Calu3 (cell line): ENCODE measurements at regions not wholly inside any gene's neighbourhood (a gene's known extent, or its start where the extent isn't known, plus 50 kb on each side); places are given as distances from the start of the nearest gene placed in this dataset.

Experiments used
- BruUV-seq: library from RNA; stranded (reverse); fragments of 400-500 nt; replicated peaks from 2 replicates; lab custom pipeline; 2021; lab: Mats Ljungman, UMichigan
- CTCF ChIA-PET: fragments of 300-600 bp; sonication (Branson Sonifier 250); formaldehyde crosslinking; loops from one replicate; lab custom pipeline; 2022; ENCODE audit warnings: antibody characterized with exemption; lab: Charles Lee
- DNase-seq: peaks from one replicate; pipeline ENCODE4 v3.0.0; 2022
- H3K27ac Mint-ChIP-seq: one replicate; pipeline ENCODE4 v1.8.0; 2022; ENCODE audit warnings: mixed read lengths; ENCODE audit not compliant: unreplicated experiment
- H3K27me3 Mint-ChIP-seq: one replicate; pipeline ENCODE4 v1.8.0; 2022; ENCODE audit warnings: mixed read lengths; ENCODE audit not compliant: unreplicated experiment
- H3K36me3 Mint-ChIP-seq: one replicate; pipeline ENCODE4 v1.8.0; 2022; ENCODE audit warnings: mild to moderate bottlenecking, moderate library complexity, mixed read lengths; ENCODE audit not compliant: insufficient read depth, unreplicated experiment
- H3K4me1 Mint-ChIP-seq: one replicate; pipeline ENCODE4 v1.8.0; 2022; ENCODE audit warnings: mild to moderate bottlenecking, low read depth, mixed read lengths; ENCODE audit not compliant: unreplicated experiment
- H3K4me3 Mint-ChIP-seq: one replicate; pipeline ENCODE4 v1.8.0; 2022; ENCODE audit warnings: mild to moderate bottlenecking, low read depth, moderate library complexity, mixed read lengths; ENCODE audit not compliant: unreplicated experiment
- H3K9me3 Mint-ChIP-seq: one replicate; pipeline ENCODE4 v1.8.0; 2022; ENCODE audit warnings: low read depth, mixed read lengths; ENCODE audit not compliant: unreplicated experiment
- intact Hi-C: fragments of 100-400 bp; cut with micrococcal nuclease; formaldehyde crosslinking; loops from one replicate; pipeline ENCODE4 v1.10.0; 2022; ENCODE audit not compliant: unreplicated experiment
- TF ChIP-seq, protein P1 (sequence below): fragments of 200-600 bp; IDR thresholded peaks from one replicate; pipeline ENCODE4 v1.8.0; 2022; ENCODE audit warnings: antibody characterized with exemption; ENCODE audit not compliant: unreplicated experiment

DNA sequence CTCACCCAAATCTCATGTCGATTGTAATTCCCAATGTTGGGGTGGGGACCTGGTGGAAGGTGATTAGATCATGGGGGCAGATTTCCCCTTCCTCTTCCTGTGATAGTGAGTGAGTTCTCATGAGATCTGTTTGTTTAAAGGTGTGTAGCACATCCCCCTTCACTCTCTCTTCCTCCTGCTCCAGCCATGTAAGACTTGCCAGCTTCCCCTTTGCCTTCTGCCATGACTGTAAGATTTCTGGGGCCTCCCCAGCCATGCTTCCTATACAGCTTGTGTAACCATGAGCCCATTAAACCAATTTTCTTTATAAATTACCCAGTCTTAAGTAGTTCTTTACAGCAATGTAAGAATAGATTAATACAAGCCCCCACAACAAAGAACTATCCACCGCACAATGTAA lies 109.9 kb upstream of the JAZF1 start:
- no peak for DNase-seq
- Mint-ChIP-seq H3K27ac (no peak overlapping the region), H3K4me1 (peaks cover 25% of the 10 kb centered on the region), H3K36me3 (no peaks in the 10 kb centered on the region), H3K27me3 (no peaks in the 10 kb centered on the region), H3K9me3 (no peaks in the 10 kb centered on the region), H3K4me3 (no peak overlapping the region)
- intact Hi-C loops, result no loop called here
- no TSS peak for BruUV-seq
- CTCF ChIA-PET, result no interaction called here
- TF ChIP-seq, protein P1, sequence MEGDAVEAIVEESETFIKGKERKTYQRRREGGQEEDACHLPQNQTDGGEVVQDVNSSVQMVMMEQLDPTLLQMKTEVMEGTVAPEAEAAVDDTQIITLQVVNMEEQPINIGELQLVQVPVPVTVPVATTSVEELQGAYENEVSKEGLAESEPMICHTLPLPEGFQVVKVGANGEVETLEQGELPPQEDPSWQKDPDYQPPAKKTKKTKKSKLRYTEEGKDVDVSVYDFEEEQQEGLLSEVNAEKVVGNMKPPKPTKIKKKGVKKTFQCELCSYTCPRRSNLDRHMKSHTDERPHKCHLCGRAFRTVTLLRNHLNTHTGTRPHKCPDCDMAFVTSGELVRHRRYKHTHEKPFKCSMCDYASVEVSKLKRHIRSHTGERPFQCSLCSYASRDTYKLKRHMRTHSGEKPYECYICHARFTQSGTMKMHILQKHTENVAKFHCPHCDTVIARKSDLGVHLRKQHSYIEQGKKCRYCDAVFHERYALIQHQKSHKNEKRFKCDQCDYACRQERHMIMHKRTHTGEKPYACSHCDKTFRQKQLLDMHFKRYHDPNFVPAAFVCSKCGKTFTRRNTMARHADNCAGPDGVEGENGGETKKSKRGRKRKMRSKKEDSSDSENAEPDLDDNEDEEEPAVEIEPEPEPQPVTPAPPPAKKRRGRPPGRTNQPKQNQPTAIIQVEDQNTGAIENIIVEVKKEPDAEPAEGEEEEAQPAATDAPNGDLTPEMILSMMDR, result no peak

DNA sequence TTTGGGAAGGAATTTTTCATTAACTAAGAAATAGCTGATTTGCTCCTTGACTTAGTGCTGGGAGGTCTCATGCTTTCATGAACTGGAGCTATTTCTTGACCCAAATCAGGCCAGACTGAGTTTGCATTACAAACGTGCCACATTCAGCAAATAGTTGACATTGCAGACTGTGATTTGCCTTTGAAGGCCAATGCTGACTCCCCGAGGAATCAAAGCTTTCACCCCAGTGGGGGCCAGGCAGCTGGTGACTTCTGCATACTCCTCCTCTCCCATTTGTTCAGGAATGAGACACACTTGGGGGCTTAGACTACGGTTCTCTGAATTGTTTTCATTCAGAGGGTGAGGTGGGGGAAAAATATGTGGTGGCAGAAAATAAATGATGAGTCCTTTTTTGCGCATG lies 111.0 kb upstream of the JAZF1 start:
- intact Hi-C loops, result no loop called here
- Mint-ChIP-seq H3K36me3 (no peaks in the 10 kb centered on the region), H3K4me3 (no peak overlapping the region), H3K27me3 (no peaks in the 10 kb centered on the region), H3K27ac (peak overlapping the region; percentile 3), H3K9me3 (no peaks in the 10 kb centered on the region), H3K4me1 (peaks cover 25% of the 10 kb centered on the region)
- no TSS peak for BruUV-seq
- no peak for DNase-seq
- TF ChIP-seq, protein P1, result no peak
- CTCF ChIA-PET, result interaction anchor here (0.7 kb wide), 1 partner anchor 412 kb away, joined by 5 read pairs; no protein-coding TSS in a partner anchor

DNA sequence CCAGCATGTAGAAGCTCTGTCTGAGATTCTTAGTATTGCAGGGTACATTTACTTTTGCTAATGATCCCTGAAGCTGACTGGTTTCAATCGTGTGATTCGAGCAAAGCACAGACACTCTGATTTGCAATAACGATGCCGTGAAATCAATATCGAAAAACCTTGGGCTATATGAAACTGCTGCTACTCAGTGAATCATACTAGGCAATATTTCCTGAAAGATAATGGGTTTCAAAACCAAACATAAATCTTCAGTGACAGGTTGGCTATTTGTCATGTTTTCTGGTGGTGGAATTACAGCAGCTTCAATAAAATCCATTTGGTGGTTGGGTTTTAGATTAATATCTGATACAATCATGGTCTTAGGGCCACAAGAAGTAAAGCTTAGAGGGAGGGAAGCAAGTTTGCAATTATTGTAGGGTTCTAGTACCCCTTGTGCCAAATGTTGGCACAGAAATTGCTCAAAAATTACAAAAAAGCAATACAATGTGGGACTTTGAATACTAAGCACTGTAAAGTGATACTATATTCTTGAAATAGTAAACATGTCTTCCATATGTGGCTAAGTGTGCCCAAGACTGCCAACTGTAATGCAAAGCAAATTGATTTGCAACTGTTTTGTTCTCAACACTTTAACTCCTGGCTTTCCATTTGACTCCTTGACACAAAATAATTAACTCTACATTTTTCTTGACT lies 112.4 kb upstream of the JAZF1 start:
- Mint-ChIP-seq H3K36me3 (no peaks in the 10 kb centered on the region), H3K4me1 (peaks cover 25% of the 10 kb centered on the region), H3K27me3 (no peaks in the 10 kb centered on the region), H3K9me3 (no peaks in the 10 kb centered on the region), H3K27ac (peak overlapping the region; percentile 64), H3K4me3 (peak overlapping the region; percentile 3)
- CTCF ChIA-PET, result no interaction called here
- intact Hi-C loops, result no loop called here
- no TSS peak for BruUV-seq
- no peak for DNase-seq
- TF ChIP-seq, protein P1, result no peak

DNA sequence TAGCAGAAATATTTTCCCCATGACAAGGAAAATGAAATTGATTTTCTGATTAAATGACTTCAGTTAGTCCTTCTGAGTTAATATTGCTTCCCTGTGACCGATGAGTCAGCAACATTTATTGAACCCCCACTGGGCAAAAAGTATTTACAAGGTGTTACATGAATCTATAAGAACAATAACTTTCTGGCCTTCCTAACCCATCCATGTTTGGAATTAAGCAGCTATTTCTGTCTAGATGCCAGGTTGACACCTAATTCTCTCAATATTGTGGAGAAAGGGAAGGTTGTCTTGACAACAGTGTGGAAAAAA lies 112.9 kb upstream of the JAZF1 start:
- intact Hi-C loops, result no loop called here
- H3K36me3 Mint-ChIP-seq, result no peaks in the 10 kb centered on the region
- peak; percentile 48 for DNase-seq
- peak overlapping the region; percentile 3 for H3K4me3 Mint-ChIP-seq
- CTCF ChIA-PET, result no interaction called here
- H3K27ac Mint-ChIP-seq, result peak overlapping the region; percentile 64
- TF ChIP-seq, protein P1, result no peak
- H3K9me3 Mint-ChIP-seq, result no peaks in the 10 kb centered on the region
- no TSS peak for BruUV-seq
- no peaks in the 10 kb centered on the region for H3K27me3 Mint-ChIP-seq
- H3K4me1 Mint-ChIP-seq, result peaks cover 25% of the 10 kb centered on the region
